Epidermal melanocyte (primary cell): ENCODE measurements at regions not wholly inside any gene's neighbourhood (a gene's known extent, or its start where the extent isn't known, plus 50 kb on each side); places are given as distances from the start of the nearest gene placed in this dataset.
A peak's percentile ranks its signal among the peaks of the same experiment; 100 is the strongest.

Experiments used
- DNase-seq: peaks from one replicate; pipeline ENCODE4 v3.0.0; 2011; ENCODE audit warnings: low spot score; ENCODE audit not compliant: insufficient read length

- no peak for DNase-seq
Measured at GRCh38 chr5:167642779-167643517, 648.5 kb upstream of the WWC1 start.

GRCh38 chr5:167643631-167644280 is 647.7 kb upstream of the WWC1 start:
- DNase-seq = no peak

GRCh38 chr5:167644619-167645018 is 646.8 kb upstream of the WWC1 start:
- no peak for DNase-seq

- no peak for DNase-seq
Measured at GRCh38 chr5:167649471-167649870, 642.0 kb upstream of the WWC1 start.

GRCh38 chr5:167652690-167653089 is 638.8 kb upstream of the WWC1 start:
- DNase-seq = no peak

- no peak for DNase-seq
Measured at GRCh38 chr5:167653645-167654106, 637.8 kb upstream of the WWC1 start.

GRCh38 chr5:167657016-167657415 is 634.4 kb upstream of the WWC1 start:
- DNase-seq = no peak

GRCh38 chr5:167658889-167659288 is 632.6 kb upstream of the WWC1 start:
- no peak for DNase-seq

- no peak for DNase-seq
Measured at GRCh38 chr5:167661605-167662004, 629.8 kb upstream of the WWC1 start.

- DNase-seq = no peak
Measured at GRCh38 chr5:167664222-167664804, 627.1 kb upstream of the WWC1 start.

- DNase-seq = no peak
Measured at GRCh38 chr5:167665841-167666375, 625.5 kb upstream of the WWC1 start.

- DNase-seq = no peak
Measured at GRCh38 chr5:167671176-167671575, 620.3 kb upstream of the WWC1 start.

GRCh38 chr5:167673942-167674341 is 617.5 kb upstream of the WWC1 start:
- DNase-seq = no peak

- DNase-seq = no peak
Measured at GRCh38 chr5:167678481-167678880, 613.0 kb upstream of the WWC1 start.

GRCh38 chr5:167684251-167684650 is 607.2 kb upstream of the WWC1 start:
- no peak for DNase-seq

GRCh38 chr5:167688341-167689130 is 602.9 kb upstream of the WWC1 start:
- DNase-seq = no peak

- no peak for DNase-seq
Measured at GRCh38 chr5:167694325-167695147, 596.9 kb upstream of the WWC1 start.

- no peak for DNase-seq
Measured at GRCh38 chr5:167696558-167697314, 594.7 kb upstream of the WWC1 start.

- peak; percentile 24 for DNase-seq
Measured at GRCh38 chr5:167699432-167699831, 592.0 kb upstream of the WWC1 start.

- DNase-seq = no peak
Measured at GRCh38 chr5:167701051-167701450, 590.4 kb upstream of the WWC1 start.
